ENCODE measurements at regions not wholly inside any gene's neighbourhood (a gene's known extent, or its start where the extent isn't known, plus 50 kb on each side); places are given as distances from the start of the nearest gene placed in this dataset.
A peak's percentile ranks its signal among the peaks of the same experiment; 100 is the strongest.

DNA sequence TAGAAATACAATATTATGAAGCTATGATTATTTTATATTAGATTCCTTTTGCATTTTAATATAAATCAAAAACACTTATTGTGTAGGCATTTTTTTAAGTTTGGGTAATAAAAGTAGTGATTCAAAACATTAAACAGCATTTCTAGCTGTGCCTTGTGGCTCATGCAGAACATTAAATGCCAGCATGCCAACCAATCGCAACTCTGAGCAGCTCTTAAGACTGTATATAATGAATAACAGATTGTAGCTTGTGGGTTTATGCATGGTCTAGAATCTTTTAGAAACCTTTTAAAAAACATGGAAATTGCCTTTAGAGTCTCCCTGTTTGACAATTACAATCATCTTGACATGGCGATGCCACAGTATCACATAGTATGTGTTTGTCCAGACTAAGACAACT is 903.8 kb downstream of the EFNA5 start:
- Histone ChIP-seq H3K9me1 (replicated peaks; ENCODE audit: control insufficient read depth, extremely low read depth, insufficient read depth, low read length) (no peaks in the 10 kb centered on the region), H3K9ac (replicated peaks; ENCODE audit: extremely low read depth, insufficient read depth, low read length) (no peak overlapping the region), H3K36me3 (ENCODE audit: control insufficient read depth in 2 of 2, extremely low read depth in 1 of 2, insufficient read depth in 2 of 2, low read length in 2 of 2) (no peaks in the 10 kb centered on the region), H3K27me3 (ENCODE audit: control insufficient read depth in 2 of 2, insufficient read depth in 2 of 2, low read length in 2 of 2) (no peaks in the 10 kb centered on the region), H2AFZ (ENCODE audit: low read depth, low read length) (no peak overlapping the region), H3K4me3 (replicated peaks in 1 of 3; ENCODE audit: insufficient read depth in 1 of 3, low read depth in 1 of 3, low read length in 3 of 3) (no peak overlapping the region), H3K9me3 (replicated peaks; ENCODE audit: control insufficient read depth, insufficient read depth, low read length) (no peaks in the 10 kb centered on the region), H3K4me1 (ENCODE audit: control insufficient read depth, extremely low read depth, insufficient read depth, low read length) (no peaks in the 10 kb centered on the region), H3K27ac (ENCODE audit: insufficient read depth, low read depth, low read length) (no peak overlapping the region), H3K4me2 (ENCODE audit: insufficient read depth, low read length) (no peak overlapping the region), H4K20me1 (replicated peaks; ENCODE audit: control insufficient read depth, extremely low read depth, insufficient read depth, low read length) (no peaks in the 10 kb centered on the region), H3K79me2 (ENCODE audit: control insufficient read depth, insufficient read depth, low read length) (no peaks in the 10 kb centered on the region)
- FAIRE-seq = no peak
- dilution Hi-C loops (cut with MboI; ENCODE audit: extremely low pct_ligation_motif_present, low sequenced_read_pairs) (no loop called here), intact Hi-C loops (cut with micrococcal nuclease) (no loop called here)
- ChIA-PET POLR2A (no interaction called here), CTCF (interaction anchor here (1.6 kb wide), 1 partner anchor 17 kb away, joined by 6 read pairs; no protein-coding TSS in a partner anchor)
- TF ChIP-seq MYC (IDR thresholded peaks at IDR 0.05; ENCODE audit: low read depth, low read length) (no peak), EZH2 (IDR thresholded peaks at IDR 0.05; ENCODE audit: borderline replicate concordance, low read depth, low read length, severe bottlenecking) (no peak), JUN (IDR thresholded peaks at IDR 0.05; ENCODE audit: borderline replicate concordance, insufficient read depth, insufficient read length, low read depth) (no peak)
- no peak for DNase-seq (ENCODE audit: low read depth, low spot score)
- no TSS peak for BruUV-seq (replicated peaks)

DNA sequence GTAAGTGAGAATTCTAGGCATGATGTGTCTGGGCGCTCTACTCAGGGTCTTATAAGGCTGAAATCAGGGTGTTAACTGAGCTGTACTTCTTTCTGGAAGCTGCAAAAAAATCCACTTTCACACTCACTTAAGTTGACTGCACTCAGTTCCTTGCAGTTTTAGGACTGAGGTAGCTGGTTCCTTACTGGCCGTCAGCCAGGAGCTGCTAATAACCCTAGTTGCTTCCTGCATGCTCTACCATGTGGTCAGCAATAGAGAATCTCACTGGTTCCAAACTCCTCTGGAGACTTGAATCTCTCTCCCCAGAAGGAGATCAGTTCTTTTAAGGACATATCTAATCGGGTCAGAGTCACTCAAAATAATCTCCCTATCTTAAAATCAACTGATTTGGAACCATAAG is 911.2 kb downstream of the EFNA5 start:
- ChIA-PET CTCF (no interaction called here), POLR2A (no interaction called here)
- DNase-seq (ENCODE audit: low read depth, low spot score) = peak; percentile 8
- Histone ChIP-seq H3K4me3 (replicated peaks in 1 of 3; ENCODE audit: insufficient read depth in 1 of 3, low read depth in 1 of 3, low read length in 3 of 3) (no peak overlapping the region), H3K9me3 (replicated peaks; ENCODE audit: control insufficient read depth, insufficient read depth, low read length) (no peaks in the 10 kb centered on the region), H3K4me2 (ENCODE audit: insufficient read depth, low read length) (no peak overlapping the region), H3K79me2 (ENCODE audit: control insufficient read depth, insufficient read depth, low read length) (no peaks in the 10 kb centered on the region), H3K36me3 (ENCODE audit: control insufficient read depth in 2 of 2, extremely low read depth in 1 of 2, insufficient read depth in 2 of 2, low read length in 2 of 2) (no peaks in the 10 kb centered on the region), H2AFZ (ENCODE audit: low read depth, low read length) (peak overlapping the region; percentile 40), H3K9me1 (replicated peaks; ENCODE audit: control insufficient read depth, extremely low read depth, insufficient read depth, low read length) (no peaks in the 10 kb centered on the region), H3K27ac (ENCODE audit: insufficient read depth, low read depth, low read length) (no peak overlapping the region), H3K9ac (replicated peaks; ENCODE audit: extremely low read depth, insufficient read depth, low read length) (no peak overlapping the region), H4K20me1 (replicated peaks; ENCODE audit: control insufficient read depth, extremely low read depth, insufficient read depth, low read length) (no peaks in the 10 kb centered on the region), H3K4me1 (ENCODE audit: control insufficient read depth, extremely low read depth, insufficient read depth, low read length) (no peaks in the 10 kb centered on the region), H3K27me3 (ENCODE audit: control insufficient read depth in 2 of 2, insufficient read depth in 2 of 2, low read length in 2 of 2) (no peaks in the 10 kb centered on the region)
- TF ChIP-seq, protein P1, sequence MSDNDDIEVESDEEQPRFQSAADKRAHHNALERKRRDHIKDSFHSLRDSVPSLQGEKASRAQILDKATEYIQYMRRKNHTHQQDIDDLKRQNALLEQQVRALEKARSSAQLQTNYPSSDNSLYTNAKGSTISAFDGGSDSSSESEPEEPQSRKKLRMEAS (IDR thresholded peaks at IDR 0.05; ENCODE audit: insufficient read depth, insufficient read length) = no peak
- TF ChIP-seq GATA2 (IDR thresholded peaks at IDR 0.05; ENCODE audit: insufficient read depth, insufficient read length, low read depth, low read length) (no peak), FOS (IDR thresholded peaks at IDR 0.05; ENCODE audit: borderline replicate concordance, insufficient read depth, low read length) (no peak), EZH2 (IDR thresholded peaks at IDR 0.05; ENCODE audit: borderline replicate concordance, low read depth, low read length, severe bottlenecking) (no peak), POLR2AphosphoS5 (IDR thresholded peaks at IDR 0.05; ENCODE audit: insufficient read depth, low read depth, low read length) (no peak), POLR2A (IDR thresholded peaks at IDR 0.05; ENCODE audit: low read depth, low read length) (no peak), JUN (IDR thresholded peaks at IDR 0.05; ENCODE audit: borderline replicate concordance, insufficient read depth, insufficient read length, low read depth) (no peak), MYC (IDR thresholded peaks at IDR 0.05; ENCODE audit: low read depth, low read length) (no peak)
- TF ChIP-seq, protein P2, sequence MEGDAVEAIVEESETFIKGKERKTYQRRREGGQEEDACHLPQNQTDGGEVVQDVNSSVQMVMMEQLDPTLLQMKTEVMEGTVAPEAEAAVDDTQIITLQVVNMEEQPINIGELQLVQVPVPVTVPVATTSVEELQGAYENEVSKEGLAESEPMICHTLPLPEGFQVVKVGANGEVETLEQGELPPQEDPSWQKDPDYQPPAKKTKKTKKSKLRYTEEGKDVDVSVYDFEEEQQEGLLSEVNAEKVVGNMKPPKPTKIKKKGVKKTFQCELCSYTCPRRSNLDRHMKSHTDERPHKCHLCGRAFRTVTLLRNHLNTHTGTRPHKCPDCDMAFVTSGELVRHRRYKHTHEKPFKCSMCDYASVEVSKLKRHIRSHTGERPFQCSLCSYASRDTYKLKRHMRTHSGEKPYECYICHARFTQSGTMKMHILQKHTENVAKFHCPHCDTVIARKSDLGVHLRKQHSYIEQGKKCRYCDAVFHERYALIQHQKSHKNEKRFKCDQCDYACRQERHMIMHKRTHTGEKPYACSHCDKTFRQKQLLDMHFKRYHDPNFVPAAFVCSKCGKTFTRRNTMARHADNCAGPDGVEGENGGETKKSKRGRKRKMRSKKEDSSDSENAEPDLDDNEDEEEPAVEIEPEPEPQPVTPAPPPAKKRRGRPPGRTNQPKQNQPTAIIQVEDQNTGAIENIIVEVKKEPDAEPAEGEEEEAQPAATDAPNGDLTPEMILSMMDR (IDR thresholded peaks at IDR 0.05; ENCODE audit: extremely low read depth in 1 of 2, insufficient read depth in 1 of 2, low read depth in 1 of 2, low read length in 2 of 2) = no peak
- FAIRE-seq = no peak
- intact Hi-C loops (cut with micrococcal nuclease) (loop anchor here (10.0 kb wide), 1 partner anchor 495 kb away; no protein-coding TSS in a partner anchor), dilution Hi-C loops (cut with MboI; ENCODE audit: extremely low pct_ligation_motif_present, low sequenced_read_pairs) (no loop called here)
- BruUV-seq (replicated peaks) = no TSS peak

Measured in endothelial cell of umbilical vein (primary cell).